ENCODE measurements at regions not wholly inside any gene's neighbourhood (a gene's known extent, or its start where the extent isn't known, plus 50 kb on each side); places are given as distances from the start of the nearest gene placed in this dataset.

DNA sequence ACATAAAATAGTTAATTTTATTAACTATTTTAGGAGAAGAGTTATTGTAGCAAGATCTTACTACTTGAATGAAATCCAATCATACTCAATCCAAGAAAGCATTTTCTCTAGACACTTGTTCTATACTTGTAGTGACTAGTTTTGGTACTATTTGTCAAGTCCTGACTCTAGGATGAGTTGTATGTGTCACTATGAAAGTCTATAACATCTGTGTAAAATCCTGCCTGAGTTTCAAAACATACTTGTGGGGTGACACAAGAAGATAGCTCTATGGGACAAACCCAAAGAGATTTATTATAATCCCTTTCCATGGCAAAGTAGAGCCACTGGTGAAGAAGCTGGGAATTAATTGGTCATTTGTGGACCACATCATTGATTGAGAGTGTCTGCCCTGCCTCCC, 1042.2 kb upstream of the ADGRL4 start:
- no peaks in the 10 kb centered on the region for H3K23me2 ChIP-seq (ENCODE audit: low read depth, low read length)
- H3K4me1 ChIP-seq (replicated peaks in 1 of 4; ENCODE audit: control insufficient read depth in 3 of 4, insufficient read depth in 4 of 4, low read length in 3 of 4), result no peaks in the 10 kb centered on the region
- H4K8ac ChIP-seq (ENCODE audit: extremely low read depth, insufficient read depth, low read length), result no peak overlapping the region
- H2BK15ac ChIP-seq (ENCODE audit: low read length), result no peak overlapping the region
- H3K9me3 ChIP-seq (ENCODE audit: insufficient read depth in 2 of 2, low read depth in 1 of 2, low read length in 1 of 2), result peaks cover 0 to 6% of the 10 kb centered on the region in 2 experiments; a peak in 1 of 4 replicates
- H2BK5ac ChIP-seq (ENCODE audit: low read depth, low read length), result no peak overlapping the region
- CTCF ChIA-PET (ENCODE audit: partially characterized antibody), result interaction anchor here (0.7 kb wide), 1 partner anchor 31 kb away, joined by 3 read pairs; no protein-coding TSS in a partner anchor
- no peak overlapping the region for H2BK120ac ChIP-seq (replicated peaks; ENCODE audit: low read depth, low read length)
- H4K20me1 ChIP-seq (replicated peaks in 1 of 2; ENCODE audit: control insufficient read depth in 1 of 2, insufficient read depth in 2 of 2, low read length in 2 of 2), result no peaks in the 10 kb centered on the region
- FAIRE-seq (no peak), DNase-seq (ENCODE audit: low read depth in 1 of 2, low spot score in 2 of 2) (no peak)
- H3K23ac ChIP-seq (ENCODE audit: insufficient read length), result no peak overlapping the region
- no peaks in the 10 kb centered on the region for H3K79me2 ChIP-seq (ENCODE audit: control insufficient read depth in 1 of 2, insufficient read depth in 2 of 2, low read length in 2 of 2)
- no peak overlapping the region for H2BK12ac ChIP-seq (ENCODE audit: low read depth, low read length)
- H3K4ac ChIP-seq (replicated peaks; ENCODE audit: insufficient read length, low read depth, low read length), result no peak overlapping the region
- H2AK5ac ChIP-seq (ENCODE audit: low read depth, low read length), result no peak overlapping the region
- no peak overlapping the region for H4K5ac ChIP-seq (ENCODE audit: insufficient read length, low read depth, low read length)
- H3K36me3 ChIP-seq (ENCODE audit: control insufficient read depth in 2 of 4, insufficient read depth in 4 of 4, low read length in 3 of 4), result no peaks in the 10 kb centered on the region
- H3K56ac ChIP-seq (replicated peaks; ENCODE audit: insufficient read length, low read depth, low read length), result no peak overlapping the region
- H3K4me2 ChIP-seq (ENCODE audit: insufficient read depth in 1 of 2, low read depth in 2 of 2, low read length in 2 of 2), result no peak overlapping the region
- H3K4me3 ChIP-seq (ENCODE audit: extremely low read depth in 1 of 4, insufficient read depth in 2 of 4, low read depth in 3 of 4, low read length in 4 of 4), result no peak overlapping the region
- H3K27ac ChIP-seq (ENCODE audit: low read depth, low read length), result no peak overlapping the region
- POLR2A ChIA-PET (ENCODE audit: partially characterized antibody), result no interaction called here
- no peaks in the 10 kb centered on the region for H3K27me3 ChIP-seq (replicated peaks in 1 of 4; ENCODE audit: control insufficient read depth in 3 of 4, extremely low read depth in 1 of 4, insufficient read depth in 3 of 4, low read length in 3 of 4)
- no peak overlapping the region for H3K18ac ChIP-seq (ENCODE audit: extremely low read depth, low read length)
- no peak overlapping the region for H2BK20ac ChIP-seq (ENCODE audit: low read length)
- no peak overlapping the region for H3K9ac ChIP-seq (replicated peaks in 1 of 4; ENCODE audit: extremely low read depth in 1 of 4, low read depth in 3 of 4, low read length in 3 of 4)
- H3K14ac ChIP-seq (ENCODE audit: insufficient read length), result no peak overlapping the region
- H2AFZ ChIP-seq (ENCODE audit: low read length), result no peak overlapping the region
- TF ChIP-seq NRF1 (IDR thresholded peaks at IDR 0.05; ENCODE audit: low read depth, low read length), result no peak
- no peak for TF ChIP-seq NANOG (IDR thresholded peaks at IDR 0.05; ENCODE audit: insufficient read depth, low read depth, low read length, poor library complexity, severe bottlenecking)
- no peak for TF ChIP-seq RBBP5 (IDR thresholded peaks at IDR 0.05; ENCODE audit: borderline replicate concordance, low read depth, low read length)
- TF ChIP-seq CTBP2 (IDR thresholded peaks at IDR 0.05; ENCODE audit: borderline replicate concordance, insufficient read depth, insufficient read length, low read length), result no peak
- no peak for TF ChIP-seq CREB1 (IDR thresholded peaks at IDR 0.05)
- TF ChIP-seq TAF7 (optimal IDR thresholded peaks at IDR 0.05; ENCODE audit: borderline replicate concordance, low read depth, low read length), result no peak
- TF ChIP-seq KDM1A (IDR thresholded peaks at IDR 0.05; ENCODE audit: borderline replicate concordance, low read length), result no peak
- no peak for TF ChIP-seq PHF8 (conservative IDR thresholded peaks at IDR 0.05; ENCODE audit: low read depth, low read length)
- no peak for TF ChIP-seq GTF2F1 (IDR thresholded peaks at IDR 0.05; ENCODE audit: borderline replicate concordance, low read depth, low read length)
- no peak for TF ChIP-seq SIN3A (conservative IDR thresholded peaks at IDR 0.05 in 1 of 2, IDR thresholded peaks at IDR 0.05 in 1 of 2; ENCODE audit: low read depth in 1 of 2, low read length in 2 of 2)
- TF ChIP-seq CEBPB (IDR thresholded peaks at IDR 0.05; ENCODE audit: low read depth, low read length), result no peak
- no peak for TF ChIP-seq TBP (IDR thresholded peaks at IDR 0.05; ENCODE audit: low read depth, low read length)
- no peak for TF ChIP-seq SP4 (IDR thresholded peaks at IDR 0.05; ENCODE audit: low read length)
- no peak for TF ChIP-seq CHD1 (IDR thresholded peaks at IDR 0.05; ENCODE audit: low read depth, low read length)
- no peak for TF ChIP-seq CBX8 (IDR thresholded peaks at IDR 0.05; ENCODE audit: borderline replicate concordance, low read depth, low read length)
- no peak for TF ChIP-seq RXRA (IDR thresholded peaks at IDR 0.05; ENCODE audit: insufficient read depth, low read depth, low read length)
- H3K79me1 ChIP-seq (ENCODE audit: low read depth, low read length), result no peaks in the 10 kb centered on the region
- no peak overlapping the region for H4K91ac ChIP-seq (replicated peaks; ENCODE audit: insufficient read length, low read length)

Data from H1 (cell line).